Tibial nerve (tissue), 4 donors: ENCODE measurements at regions not wholly inside any gene's neighbourhood (a gene's known extent, or its start where the extent isn't known, plus 50 kb on each side); places are given as distances from the start of the nearest gene placed in this dataset.

Source experiments
- DNase-seq, 2 donors: peaks; one replicate each; pipeline ENCODE4 v3.0.0-alpha.2; 2019; ENCODE audit warnings: low spot score in 2 of 2
- H3K27ac ChIP-seq, 4 donors: fragments of 200-600 bp; sonication (generic) in 3 of 4; one replicate each; pipeline ENCODE4 v1.5.1; 2017 to 2019; ENCODE audit warnings: mild to moderate bottlenecking in 1 of 4
- H3K27me3 ChIP-seq, 2 donors: fragments of 200-600 bp; sonication (generic) in 1 of 2; one replicate each; pipeline versions ENCODE4 v1.5.1 to v1.6.0; 2017 to 2019
- H3K36me3 ChIP-seq, 3 donors: fragments of 200-600 bp; sonication (generic); one replicate each; pipeline ENCODE4 v1.5.1; 2018 to 2019
- H3K4me1 ChIP-seq, 4 donors: fragments of 200-600 bp; sonication (generic) in 3 of 4; one replicate each; pipeline ENCODE4 v1.5.1; 2017 to 2019
- H3K4me3 ChIP-seq, 4 donors: fragments of 200-600 bp; sonication (generic) in 3 of 4; one replicate each; pipeline ENCODE4 v1.5.1; 2017 to 2019; ENCODE audit warnings: mild to moderate bottlenecking in 1 of 4, moderate library complexity in 1 of 4
- H3K9me3 ChIP-seq, 4 donors: fragments of 200-600 bp; sonication (generic) in 3 of 4; one replicate each; pipeline ENCODE4 v1.5.1; 2017 to 2019
- CTCF ChIP-seq, 5 experiments: fragments of 200-600 bp in 3 of 5; fragments of 450-650 bp in 2 of 5; sonication (generic) in 3 of 5; IDR thresholded peaks; one replicate each; pipeline ENCODE4 v1.5.1; 2016 to 2019; ENCODE audit warnings: antibody characterized with exemption in 5 of 5, mild to moderate bottlenecking in 3 of 5, moderate library complexity in 2 of 5
- EP300 ChIP-seq, 2 donors: sonication (generic); formaldehyde crosslinking; IDR thresholded peaks; one replicate each; pipeline ENCODE4 v1.6.1; 2017; ENCODE audit warnings: antibody characterized with exemption in 2 of 2, mild to moderate bottlenecking in 1 of 2
- POLR2A ChIP-seq, 2 donors: fragments of 450-650 bp; IDR thresholded peaks; one replicate each; pipeline ENCODE4 v1.6.1; 2017; ENCODE audit warnings: antibody characterized with exemption in 2 of 2, mild to moderate bottlenecking in 2 of 2, moderate library complexity in 2 of 2
- WGBS, 2 donors: methylation state at CpG; one replicate each; pipeline ENCODE4 v1.1.5; 2018; 5-methylcytosine and 5-hydroxymethylcytosine counted together

DNA sequence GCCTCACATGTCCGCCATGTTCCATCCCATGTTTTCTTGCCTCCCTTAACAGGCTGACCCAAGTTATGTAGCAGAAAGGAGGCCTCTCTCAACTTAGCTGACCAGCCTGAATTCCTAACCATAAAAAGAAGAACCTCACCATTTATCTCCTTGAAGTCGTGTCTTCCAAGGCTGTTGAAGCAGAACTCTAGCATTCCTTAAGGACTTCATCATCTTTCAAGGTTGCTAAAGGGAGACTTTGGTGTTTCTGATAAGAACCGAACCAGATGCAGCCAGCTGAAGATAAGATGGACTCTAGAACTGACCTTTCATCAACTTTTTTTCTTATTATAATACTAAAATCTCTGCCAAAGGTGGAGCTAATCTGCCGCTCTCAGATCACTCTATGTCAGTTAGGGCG is 571.7 kb upstream of the SLC35B3 start:
- 83 to 85% methylated on average over 5 of the region's 5 CpGs for WGBS, 2 donors

GRCh38 chr6:9002833-9003232 is 567.5 kb upstream of the SLC35B3 start:
- no peak for DNase-seq
- Histone ChIP-seq H3K9me3 (no peaks in the 10 kb centered on the region), H3K4me1 (no peaks in the 10 kb centered on the region), H3K27ac (no peak overlapping the region), H3K27me3 (no peaks in the 10 kb centered on the region), H3K4me3 (no peak overlapping the region), H3K36me3 (no peaks in the 10 kb centered on the region)
- WGBS, 2 donors, result 79 to 81% methylated on average over 6 of the region's 6 CpGs
- TF ChIP-seq CTCF (IDR thresholded peaks at IDR 0.05) (no peak), EP300 (IDR thresholded peaks at IDR 0.05) (no peak), POLR2A (IDR thresholded peaks at IDR 0.05) (no peak)

More for the DNA sequence above, 571.7 kb upstream of the SLC35B3 start:
- H3K4me1 ChIP-seq, result no peaks in the 10 kb centered on the region
- TF ChIP-seq POLR2A (IDR thresholded peaks at IDR 0.05), result no peak
- TF ChIP-seq EP300 (IDR thresholded peaks at IDR 0.05), result no peak
- TF ChIP-seq CTCF (IDR thresholded peaks at IDR 0.05), result no peak
- no peak overlapping the region for H3K27ac ChIP-seq
- H3K27me3 ChIP-seq, result no peaks in the 10 kb centered on the region
- no peak overlapping the region for H3K4me3 ChIP-seq
- no peaks in the 10 kb centered on the region for H3K36me3 ChIP-seq
- H3K9me3 ChIP-seq, result no peaks in the 10 kb centered on the region
- DNase-seq, result no peak

- 75 to 86% methylated on average over 1 of the region's 1 CpG for WGBS, 2 donors
- Histone ChIP-seq H3K27ac (no peak overlapping the region), H3K36me3 (no peaks in the 10 kb centered on the region), H3K4me3 (no peak overlapping the region), H3K27me3 (no peaks in the 10 kb centered on the region), H3K9me3 (no peaks in the 10 kb centered on the region), H3K4me1 (no peaks in the 10 kb centered on the region)
- no peak for TF ChIP-seq CTCF (IDR thresholded peaks at IDR 0.05)
- TF ChIP-seq POLR2A (IDR thresholded peaks at IDR 0.05), result no peak
- no peak for TF ChIP-seq EP300 (IDR thresholded peaks at IDR 0.05)
- DNase-seq, result no peak
Observed at GRCh38 chr6:8995156-8995555, 559.8 kb upstream of the SLC35B3 start.

DNA sequence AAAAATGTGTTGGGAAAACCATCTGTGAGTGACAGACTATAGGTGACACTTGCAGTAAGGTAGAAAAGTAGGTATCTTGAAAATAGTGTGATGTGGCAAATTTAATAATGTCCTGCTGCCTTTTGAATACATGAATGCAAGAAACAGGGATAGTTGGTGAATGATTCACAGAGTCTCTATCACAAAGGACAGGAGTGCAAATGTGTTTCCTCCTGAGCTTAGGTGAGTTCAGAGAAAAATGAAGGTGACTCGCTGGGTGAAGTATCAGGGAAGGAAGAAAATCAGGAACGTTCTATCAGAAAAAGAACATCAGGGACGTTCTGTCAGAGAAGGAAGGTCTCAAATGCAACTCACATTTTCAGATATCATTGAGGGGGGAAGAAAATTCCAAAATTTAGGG is 557.8 kb upstream of the SLC35B3 start:
- TF ChIP-seq CTCF (IDR thresholded peaks at IDR 0.05) (no peak), POLR2A (IDR thresholded peaks at IDR 0.05) (no peak), EP300 (IDR thresholded peaks at IDR 0.05) (no peak)
- DNase-seq, result no peak
- 92 to 94% methylated on average over 3 of the region's 3 CpGs for WGBS, 2 donors

DNA sequence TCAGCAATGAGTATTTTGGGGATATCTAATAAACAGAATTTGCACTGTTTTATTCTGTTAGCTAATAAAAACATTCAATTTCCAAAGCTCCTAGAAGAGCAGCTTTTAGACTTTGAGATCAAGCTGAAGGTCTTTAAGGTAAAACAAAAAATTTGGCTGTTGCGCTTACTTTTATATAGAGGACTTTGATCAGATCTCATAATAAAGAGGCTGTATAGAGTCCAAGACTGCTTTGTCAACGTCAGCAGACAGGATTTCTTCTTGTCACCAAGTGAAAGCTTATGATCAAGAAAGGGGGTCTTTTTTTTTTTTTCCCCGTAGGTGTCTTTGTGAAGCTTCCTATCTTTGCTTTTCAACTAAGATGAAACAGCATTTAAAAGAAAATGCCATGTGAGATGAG is 556.5 kb upstream of the SLC35B3 start:
- H3K27ac ChIP-seq, result no peak overlapping the region
- 41 to 45% methylated on average over 3 of the region's 3 CpGs for WGBS, 2 donors
- no peaks in the 10 kb centered on the region for H3K36me3 ChIP-seq
- H3K4me3 ChIP-seq, result no peak overlapping the region
- no peaks in the 10 kb centered on the region for H3K9me3 ChIP-seq
- no peaks in the 10 kb centered on the region for H3K4me1 ChIP-seq
- no peaks in the 10 kb centered on the region for H3K27me3 ChIP-seq
- TF ChIP-seq CTCF (IDR thresholded peaks at IDR 0.05) (no peak), POLR2A (IDR thresholded peaks at IDR 0.05) (no peak), EP300 (IDR thresholded peaks at IDR 0.05) (no peak)
- DNase-seq, result no peak

More for the DNA sequence above, 557.8 kb upstream of the SLC35B3 start:
- no peaks in the 10 kb centered on the region for H3K9me3 ChIP-seq
- H3K4me3 ChIP-seq, result no peak overlapping the region
- H3K4me1 ChIP-seq, result no peaks in the 10 kb centered on the region
- H3K27ac ChIP-seq, result no peak overlapping the region
- no peaks in the 10 kb centered on the region for H3K36me3 ChIP-seq
- H3K27me3 ChIP-seq, result no peaks in the 10 kb centered on the region
